Endothelial cell of umbilical vein (primary cell): ENCODE measurements at regions not wholly inside any gene's neighbourhood (a gene's known extent, or its start where the extent isn't known, plus 50 kb on each side); places are given as distances from the start of the nearest gene placed in this dataset.

ENCODE experiments used
- BruUV-seq: library from RNA; stranded (reverse); fragments of 400-500 nt; replicated peaks from 2 replicates; lab custom pipeline; 2021; lab: Mats Ljungman, UMichigan
- CTCF ChIA-PET: fragments of 300-600, 350-600 bp; sonication (Branson Sonifier 250); formaldehyde crosslinking; loops from one replicate; lab custom pipeline; 2021; ENCODE audit warnings: antibody characterized with exemption, inconsistent platforms; lab: Charles Lee
- POLR2A ChIA-PET: fragments of 300-600, 350-600 bp; sonication (Branson Sonifier 250); formaldehyde crosslinking; loops from one replicate; lab custom pipeline; 2021; ENCODE audit warnings: antibody characterized with exemption, inconsistent platforms; lab: Charles Lee
- DNase-seq: peaks from one replicate; pipeline ENCODE4 v3.0.0-alpha.2; 2011; ENCODE audit warnings: low read depth, low spot score
- FAIRE-seq: peaks from 2 replicates; lab custom pipeline; 2011; peaks lifted over from hg19 to GRCh38; lab: Jason Lieb, UNC
- H2AFZ ChIP-seq: 2 replicates; pipeline ENCODE4 v1.6.0; 2012; ENCODE audit warnings: low read depth, low read length, control low read depth, inconsistent platforms
- H3K27ac ChIP-seq: 2 replicates; pipeline ENCODE4 v1.5.1; 2011; ENCODE audit warnings: low read depth, mild to moderate bottlenecking, control low read depth, low read length, moderate library complexity; ENCODE audit not compliant: insufficient read depth
- H3K27me3 ChIP-seq, 2 experiments: 2 replicates each; pipeline versions ENCODE4 v1.6.0 to v1.6.1; 2011; ENCODE audit warnings: low read length in 2 of 2, mixed read lengths in 1 of 2; ENCODE audit not compliant: control insufficient read depth in 2 of 2, insufficient read depth in 2 of 2
- H3K36me3 ChIP-seq, 2 experiments: 2 replicates in 1 of 2; 3 replicates in 1 of 2; pipeline ENCODE4 v1.5.1; 2011; ENCODE audit warnings: low read length in 2 of 2, mild to moderate bottlenecking in 1 of 2, moderate library complexity in 1 of 2; ENCODE audit not compliant: control insufficient read depth in 2 of 2, insufficient read depth in 2 of 2; ENCODE audit errors: extremely low read depth in 1 of 2
- H3K4me1 ChIP-seq: 3 replicates; pipeline ENCODE4 v1.5.1; 2011; ENCODE audit warnings: mild to moderate bottlenecking, low read length; ENCODE audit not compliant: control insufficient read depth, insufficient read depth; ENCODE audit errors: extremely low read depth
- H3K4me2 ChIP-seq: 2 replicates; pipeline ENCODE4 v1.6.1; 2011; ENCODE audit warnings: low read length, control low read depth, mixed read lengths; ENCODE audit not compliant: insufficient read depth
- H3K4me3 ChIP-seq, 3 experiments: fragments of 200-600 bp in 1 of 3; sonication (generic), shearing (Covaris generic) in 1 of 3; replicated peaks in 1 of 3; 2 replicates each; pipeline ENCODE4 v1.5.1; 2011 to 2016; ENCODE audit warnings: control low read depth in 3 of 3, low read length in 3 of 3, mild to moderate bottlenecking in 2 of 3, inconsistent platforms in 1 of 3, low read depth in 1 of 3, moderate library complexity in 1 of 3; ENCODE audit not compliant: insufficient read depth in 1 of 3
- H3K79me2 ChIP-seq: 2 replicates; pipeline ENCODE4 v1.6.0; 2012; ENCODE audit warnings: low read length, inconsistent platforms; ENCODE audit not compliant: control insufficient read depth, insufficient read depth
- H3K9ac ChIP-seq: replicated peaks from 2 replicates; pipeline ENCODE3; 2011; ENCODE audit warnings: low read length, control low read depth; ENCODE audit not compliant: insufficient read depth; ENCODE audit errors: extremely low read depth
- H3K9me1 ChIP-seq: replicated peaks from 3 replicates; pipeline ENCODE4 v1.6.0; 2011; ENCODE audit warnings: mild to moderate bottlenecking, low read length; ENCODE audit not compliant: control insufficient read depth, insufficient read depth; ENCODE audit errors: extremely low read depth
- H3K9me3 ChIP-seq: replicated peaks from 2 replicates; pipeline ENCODE4 v1.5.1; 2012; ENCODE audit warnings: low read length, inconsistent platforms; ENCODE audit not compliant: control insufficient read depth, insufficient read depth
- H4K20me1 ChIP-seq: replicated peaks from 2 replicates; pipeline ENCODE3; 2011; ENCODE audit warnings: mild to moderate bottlenecking, low read length; ENCODE audit not compliant: control insufficient read depth, insufficient read depth; ENCODE audit errors: extremely low read depth
- CTCF ChIP-seq, 2 donors: IDR thresholded peaks; 1 replicate in 1 of 2; 2 replicates in 1 of 2; pipeline ENCODE4 v1.5.1; 2011; ENCODE audit warnings: low read length in 2 of 2, mild to moderate bottlenecking in 2 of 2, moderate library complexity in 2 of 2, control low read depth in 1 of 2, inconsistent platforms in 1 of 2, low read depth in 1 of 2; ENCODE audit not compliant: insufficient read depth in 1 of 2; ENCODE audit errors: extremely low read depth in 1 of 2
- EZH2 ChIP-seq: IDR thresholded peaks from 2 replicates; pipeline ENCODE4 v1.6.1; 2012; ENCODE audit warnings: borderline replicate concordance, low read depth, mild to moderate bottlenecking, moderate library complexity, low read length, inconsistent platforms; ENCODE audit not compliant: severe bottlenecking
- FOS ChIP-seq: IDR thresholded peaks from 2 replicates; pipeline ENCODE4 v1.6.1; 2011; ENCODE audit warnings: mild to moderate bottlenecking, low read length, moderate library complexity, borderline replicate concordance; ENCODE audit not compliant: insufficient read depth
- GATA2 ChIP-seq: IDR thresholded peaks from 2 replicates; pipeline ENCODE4 v1.7.0; 2011; ENCODE audit warnings: low read depth, mild to moderate bottlenecking, moderate library complexity, mixed read lengths, low read length; ENCODE audit not compliant: insufficient read length, insufficient read depth
- JUN ChIP-seq: IDR thresholded peaks from 2 replicates; pipeline ENCODE4 v1.6.1; 2011; ENCODE audit warnings: borderline replicate concordance, low read depth; ENCODE audit not compliant: insufficient read length, insufficient read depth
- MAX ChIP-seq: IDR thresholded peaks from 2 replicates; pipeline ENCODE4 v1.6.1; 2011; ENCODE audit not compliant: insufficient read depth, insufficient read length
- MYC ChIP-seq: IDR thresholded peaks from one replicate; pipeline ENCODE4 v1.6.1; 2011; ENCODE audit warnings: mild to moderate bottlenecking, low read depth, low read length
- POLR2A ChIP-seq: IDR thresholded peaks from 2 replicates; pipeline ENCODE4 v1.6.1; 2012; ENCODE audit warnings: low read depth, mild to moderate bottlenecking, control low read depth, low read length
- POLR2AphosphoS5 ChIP-seq: IDR thresholded peaks from 2 replicates; pipeline ENCODE4 v1.6.1; 2012; ENCODE audit warnings: low read depth, mild to moderate bottlenecking, control low read depth, low read length, moderate library complexity; ENCODE audit not compliant: insufficient read depth
- dilution Hi-C: fragments of 300-500 bp; cut with MboI; formaldehyde crosslinking; loops from one replicate; pipeline ENCODE4 v1.15.0; 2019; ENCODE audit warnings: low sequenced_read_pairs; ENCODE audit not compliant: extremely low pct_ligation_motif_present
- intact Hi-C: fragments of 100-400 bp; cut with micrococcal nuclease; formaldehyde crosslinking; loops from one replicate; pipeline ENCODE4 v1.10.0; 2022

- H3K36me3 ChIP-seq = no peaks in the 10 kb centered on the region
- ChIA-PET CTCF (interaction anchor here (0.5 kb wide), 1 partner anchor 15 kb away, joined by 3 read pairs; no protein-coding TSS in a partner anchor), POLR2A (no interaction called here)
- no peaks in the 10 kb centered on the region for H3K9me1 ChIP-seq
- dilution Hi-C loops (no loop called here), intact Hi-C loops (no loop called here)
- TF ChIP-seq POLR2AphosphoS5 (no peak), JUN (no peak), MYC (no peak), FOS (no peak), MAX (no peak), CTCF (IDR thresholded peaks at IDR 0.05; ENCODE audit: extremely low read depth in 1 of 2, insufficient read depth in 1 of 2, low read depth in 1 of 2, low read length in 2 of 2) (no peak), POLR2A (no peak), EZH2 (no peak), GATA2 (no peak)
- H3K4me1 ChIP-seq = no peaks in the 10 kb centered on the region
- no peaks in the 10 kb centered on the region for H3K27me3 ChIP-seq
- FAIRE-seq = no peak
- no peak overlapping the region for H3K4me2 ChIP-seq
- no peak overlapping the region for H2AFZ ChIP-seq
- no peak overlapping the region for H3K27ac ChIP-seq
- H3K79me2 ChIP-seq = no peaks in the 10 kb centered on the region
- no peak overlapping the region for H3K4me3 ChIP-seq
- no peak for DNase-seq
- no peaks in the 10 kb centered on the region for H3K9me3 ChIP-seq
- H3K9ac ChIP-seq = no peak overlapping the region
- no peaks in the 10 kb centered on the region for H4K20me1 ChIP-seq
- BruUV-seq = no TSS peak
Observed at GRCh38 chr6:56346958-56347357, 99.6 kb upstream of the COL21A1 start.
